SH-SY5Y (cell line): ENCODE measurements at regions not wholly inside any gene's neighbourhood (a gene's known extent, or its start where the extent isn't known, plus 50 kb on each side); places are given as distances from the start of the nearest gene placed in this dataset.

ENCODE experiments used
- GATA2 ChIP-seq: IDR thresholded peaks from 2 replicates; pipeline ENCODE4 v1.6.1; 2011; ENCODE audit warnings: mild to moderate bottlenecking, low read depth, low read length
- GATA3 ChIP-seq: IDR thresholded peaks from 2 replicates; pipeline ENCODE4 v1.6.1; 2011; ENCODE audit warnings: low read depth, mild to moderate bottlenecking, low read length, moderate library complexity

GRCh38 chr3:14340960-14341708 lies 61.3 kb upstream of the SLC6A6 start:
- no peak for TF ChIP-seq GATA3
- peak; percentile 89 for TF ChIP-seq GATA2

GRCh38 chr3:14343338-14344112 lies 58.9 kb upstream of the SLC6A6 start:
- no peak for TF ChIP-seq GATA2
- no peak for TF ChIP-seq GATA3

- TF ChIP-seq GATA3 (no peak), GATA2 (no peak)
Measured at GRCh38 chr3:14344351-14344750, 58.1 kb upstream of the SLC6A6 start.

- TF ChIP-seq GATA2, result no peak
- TF ChIP-seq GATA3, result no peak
Measured at GRCh38 chr3:14345496-14346150, 56.8 kb upstream of the SLC6A6 start.

- TF ChIP-seq GATA3, result no peak
- TF ChIP-seq GATA2, result no peak
Measured at GRCh38 chr3:14346191-14346590, 56.2 kb upstream of the SLC6A6 start.

GRCh38 chr3:14346642-14347041 lies 55.8 kb upstream of the SLC6A6 start:
- no peak for TF ChIP-seq GATA2
- no peak for TF ChIP-seq GATA3

GRCh38 chr3:14347110-14347509 lies 55.3 kb upstream of the SLC6A6 start:
- TF ChIP-seq GATA3 (no peak), GATA2 (no peak)

- no peak for TF ChIP-seq GATA3
- no peak for TF ChIP-seq GATA2
Measured at GRCh38 chr3:14351617-14352001, 50.8 kb upstream of the SLC6A6 start.

GRCh38 chr3:14352002-14352627 lies 50.3 kb upstream of the SLC6A6 start:
- no peak for TF ChIP-seq GATA3
- no peak for TF ChIP-seq GATA2
